ENCODE measurements at regions not wholly inside any gene's neighbourhood (a gene's known extent, or its start where the extent isn't known, plus 50 kb on each side); places are given as distances from the start of the nearest gene placed in this dataset.

DNA sequence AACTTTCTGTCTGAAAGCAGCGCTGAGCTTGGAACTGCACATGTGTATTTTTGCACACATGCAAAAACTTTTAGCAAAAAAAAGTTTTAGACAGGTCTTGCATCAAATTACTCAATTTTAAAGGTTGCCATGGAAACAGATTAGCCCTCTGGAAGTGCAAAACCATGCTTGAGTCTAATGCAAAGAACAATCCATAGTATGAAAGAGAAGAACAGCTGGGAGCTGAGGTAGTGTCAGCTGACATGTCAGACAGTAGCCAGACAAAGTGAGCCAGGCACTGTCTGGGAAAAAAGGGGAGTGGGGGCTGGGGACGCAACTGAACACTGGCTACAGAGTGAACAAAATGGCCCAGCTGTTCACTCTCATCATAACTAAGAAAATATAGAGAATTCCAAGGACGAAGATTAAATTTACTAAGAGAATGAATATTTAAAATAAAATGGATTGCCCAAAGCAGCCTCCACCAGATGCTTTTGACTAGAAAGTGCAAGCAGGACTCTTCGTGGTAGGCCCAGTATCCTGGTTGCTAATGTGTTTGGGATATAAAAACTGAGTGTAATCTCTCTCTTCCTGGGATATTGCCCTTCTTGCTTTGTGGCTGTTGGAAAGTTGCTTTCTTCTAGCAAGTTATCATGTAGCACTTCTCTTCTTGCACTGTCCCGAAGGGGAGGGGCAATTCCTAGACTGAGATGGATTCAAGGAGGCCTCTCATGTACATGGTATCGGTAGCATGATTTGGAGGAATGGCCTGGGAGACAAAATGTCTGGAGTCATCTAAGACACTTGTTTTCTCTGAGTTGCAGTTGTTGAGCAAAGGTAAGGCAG is 434.1 kb upstream of the FAT3 start:
- H3K36me3 ChIP-seq (ENCODE audit: control insufficient read depth in 2 of 2, insufficient read depth in 2 of 2, low read length in 1 of 2), result no peaks in the 10 kb centered on the region
- no peak overlapping the region for H3K4me3 ChIP-seq (ENCODE audit: low read depth in 1 of 2, low read length in 2 of 2)
- no peaks in the 10 kb centered on the region for H3K4me1 ChIP-seq (ENCODE audit: control insufficient read depth in 2 of 2, insufficient read depth in 2 of 2, low read length in 1 of 2)
- 73 to 75% methylated on average over 6 of the region's 6 CpGs for WGBS, 2 donors
- H3K27ac ChIP-seq (ENCODE audit: low read depth in 2 of 2, low read length in 1 of 2), result no peak overlapping the region
- H3K9me3 ChIP-seq (ENCODE audit: control insufficient read depth in 2 of 2, insufficient read depth in 1 of 2, low read depth in 1 of 2, low read length in 1 of 2), result peaks cover 0 to 2% of the 10 kb centered on the region in 2 donors
- H3K27me3 ChIP-seq (ENCODE audit: control insufficient read depth in 1 of 2, insufficient read depth in 2 of 2, low read length in 2 of 2), result no peaks in the 10 kb centered on the region

- no peaks in the 10 kb centered on the region for H3K36me3 ChIP-seq (ENCODE audit: control insufficient read depth in 2 of 2, insufficient read depth in 2 of 2, low read length in 1 of 2)
- H3K9me3 ChIP-seq (ENCODE audit: control insufficient read depth in 2 of 2, insufficient read depth in 1 of 2, low read depth in 1 of 2, low read length in 1 of 2), result peaks cover 0 to 2% of the 10 kb centered on the region in 2 donors
- no peaks in the 10 kb centered on the region for H3K27me3 ChIP-seq (ENCODE audit: control insufficient read depth in 1 of 2, insufficient read depth in 2 of 2, low read length in 2 of 2)
- 83 to 96% methylated on average over 1 of the region's 1 CpG for WGBS, 2 donors
- no peak overlapping the region for H3K27ac ChIP-seq (ENCODE audit: low read depth in 2 of 2, low read length in 1 of 2)
- no peak overlapping the region for H3K4me3 ChIP-seq (ENCODE audit: low read depth in 1 of 2, low read length in 2 of 2)
- no peaks in the 10 kb centered on the region for H3K4me1 ChIP-seq (ENCODE audit: control insufficient read depth in 2 of 2, insufficient read depth in 2 of 2, low read length in 1 of 2)
Observed at GRCh38 chr11:91788764-91789163, 435.9 kb upstream of the FAT3 start.

- H3K27me3 ChIP-seq (ENCODE audit: control insufficient read depth in 1 of 2, insufficient read depth in 2 of 2, low read length in 2 of 2), result no peaks in the 10 kb centered on the region
- H3K4me1 ChIP-seq (ENCODE audit: control insufficient read depth in 2 of 2, insufficient read depth in 2 of 2, low read length in 1 of 2), result no peaks in the 10 kb centered on the region
- H3K27ac ChIP-seq (ENCODE audit: low read depth in 2 of 2, low read length in 1 of 2), result no peak overlapping the region
- H3K9me3 ChIP-seq (ENCODE audit: control insufficient read depth in 2 of 2, insufficient read depth in 1 of 2, low read depth in 1 of 2, low read length in 1 of 2), result peaks cover 0 to 7% of the 10 kb centered on the region in 2 donors
- H3K36me3 ChIP-seq (ENCODE audit: control insufficient read depth in 2 of 2, insufficient read depth in 2 of 2, low read length in 1 of 2), result no peaks in the 10 kb centered on the region
- no peak overlapping the region for H3K4me3 ChIP-seq (ENCODE audit: low read depth in 1 of 2, low read length in 2 of 2)
- 36 to 48% methylated on average over 4 of the region's 4 CpGs for WGBS, 2 donors
Observed at GRCh38 chr11:91786097-91786496, 438.5 kb upstream of the FAT3 start.

- no peak overlapping the region for H3K27ac ChIP-seq (ENCODE audit: low read depth in 2 of 2, low read length in 1 of 2)
- WGBS, 2 donors, result 89 to 92% methylated on average over 2 of the region's 2 CpGs
- no peak overlapping the region for H3K4me3 ChIP-seq (ENCODE audit: low read depth in 1 of 2, low read length in 2 of 2)
- H3K36me3 ChIP-seq (ENCODE audit: control insufficient read depth in 2 of 2, insufficient read depth in 2 of 2, low read length in 1 of 2), result no peaks in the 10 kb centered on the region
- H3K4me1 ChIP-seq (ENCODE audit: control insufficient read depth in 2 of 2, insufficient read depth in 2 of 2, low read length in 1 of 2), result no peaks in the 10 kb centered on the region
- no peaks in the 10 kb centered on the region for H3K27me3 ChIP-seq (ENCODE audit: control insufficient read depth in 1 of 2, insufficient read depth in 2 of 2, low read length in 2 of 2)
- peaks cover 0 to 7% of the 10 kb centered on the region in 2 donors for H3K9me3 ChIP-seq (ENCODE audit: control insufficient read depth in 2 of 2, insufficient read depth in 1 of 2, low read depth in 1 of 2, low read length in 1 of 2)
Observed at GRCh38 chr11:91783173-91783572, 441.4 kb upstream of the FAT3 start.

DNA sequence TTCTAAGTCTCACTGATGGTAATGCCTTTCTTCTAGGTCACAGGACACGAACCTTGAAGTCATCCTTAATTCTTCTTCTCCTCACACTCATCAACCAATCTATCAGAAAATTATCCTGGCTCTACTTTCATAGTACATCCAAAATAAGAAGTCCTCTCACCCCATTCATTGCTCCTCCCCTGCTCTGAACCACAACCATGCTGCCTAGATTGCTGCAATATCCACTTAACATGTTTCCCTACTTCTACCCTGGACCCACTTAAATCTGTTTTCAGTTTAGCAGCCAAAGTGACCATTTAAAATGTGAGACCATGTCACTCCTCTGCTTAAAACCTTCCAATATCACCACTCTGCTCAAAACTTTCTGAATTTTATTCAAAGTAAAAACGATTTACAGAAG is 445.9 kb upstream of the FAT3 start:
- no peak overlapping the region for H3K27ac ChIP-seq (ENCODE audit: low read depth in 2 of 2, low read length in 1 of 2)
- no peaks in the 10 kb centered on the region for H3K27me3 ChIP-seq (ENCODE audit: control insufficient read depth in 1 of 2, insufficient read depth in 2 of 2, low read length in 2 of 2)
- H3K4me3 ChIP-seq (ENCODE audit: low read depth in 1 of 2, low read length in 2 of 2), result no peak overlapping the region
- H3K9me3 ChIP-seq (ENCODE audit: control insufficient read depth in 2 of 2, insufficient read depth in 1 of 2, low read depth in 1 of 2, low read length in 1 of 2), result peaks cover 0 to 7% of the 10 kb centered on the region in 2 donors
- no peaks in the 10 kb centered on the region for H3K36me3 ChIP-seq (ENCODE audit: control insufficient read depth in 2 of 2, insufficient read depth in 2 of 2, low read length in 1 of 2)
- WGBS, 2 donors, result 54% methylated on average over 2 of the region's 2 CpGs
- H3K4me1 ChIP-seq (ENCODE audit: control insufficient read depth in 2 of 2, insufficient read depth in 2 of 2, low read length in 1 of 2), result no peaks in the 10 kb centered on the region

- WGBS, 2 donors, result 32 to 36% methylated on average over 2 of the region's 2 CpGs
- H3K36me3 ChIP-seq (ENCODE audit: control insufficient read depth in 2 of 2, insufficient read depth in 2 of 2, low read length in 1 of 2), result no peaks in the 10 kb centered on the region
- no peaks in the 10 kb centered on the region for H3K27me3 ChIP-seq (ENCODE audit: control insufficient read depth in 1 of 2, insufficient read depth in 2 of 2, low read length in 2 of 2)
- no peak overlapping the region for H3K27ac ChIP-seq (ENCODE audit: low read depth in 2 of 2, low read length in 1 of 2)
- H3K4me1 ChIP-seq (ENCODE audit: control insufficient read depth in 2 of 2, insufficient read depth in 2 of 2, low read length in 1 of 2), result no peaks in the 10 kb centered on the region
- no peaks in the 10 kb centered on the region for H3K9me3 ChIP-seq (ENCODE audit: control insufficient read depth in 2 of 2, insufficient read depth in 1 of 2, low read depth in 1 of 2, low read length in 1 of 2)
- H3K4me3 ChIP-seq (ENCODE audit: low read depth in 1 of 2, low read length in 2 of 2), result no peak overlapping the region
Observed at GRCh38 chr11:91776655-91777054, 448.0 kb upstream of the FAT3 start.

GRCh38 chr11:91773090-91773489 is 451.5 kb upstream of the FAT3 start:
- WGBS, 2 donors, result 78 to 80% methylated on average over 2 of the region's 2 CpGs

DNA sequence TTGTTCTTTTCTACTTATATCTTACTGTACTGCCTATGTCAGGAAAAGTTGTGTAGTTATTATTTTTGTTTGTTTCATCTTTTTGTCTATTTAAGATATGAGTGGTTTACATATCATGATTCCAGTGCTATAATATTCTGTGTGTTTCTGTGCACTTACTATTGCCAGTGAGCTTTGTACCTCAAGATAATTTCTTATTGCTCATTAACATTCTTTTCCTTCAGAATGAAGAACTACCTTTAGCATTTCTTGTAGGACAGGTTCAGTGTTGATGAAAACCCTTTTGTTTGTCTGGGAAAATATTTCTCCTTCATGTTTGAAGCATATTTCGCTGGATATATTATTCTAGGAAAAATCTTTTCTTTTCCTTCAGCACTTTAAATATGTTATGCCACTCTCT is 452.7 kb upstream of the FAT3 start:
- H3K27me3 ChIP-seq (ENCODE audit: control insufficient read depth in 1 of 2, insufficient read depth in 2 of 2, low read length in 2 of 2), result no peaks in the 10 kb centered on the region
- no peaks in the 10 kb centered on the region for H3K36me3 ChIP-seq (ENCODE audit: control insufficient read depth in 2 of 2, insufficient read depth in 2 of 2, low read length in 1 of 2)
- 41 to 56% methylated on average over 1 of the region's 1 CpG for WGBS, 2 donors
- no peaks in the 10 kb centered on the region for H3K4me1 ChIP-seq (ENCODE audit: control insufficient read depth in 2 of 2, insufficient read depth in 2 of 2, low read length in 1 of 2)
- H3K9me3 ChIP-seq (ENCODE audit: control insufficient read depth in 2 of 2, insufficient read depth in 1 of 2, low read depth in 1 of 2, low read length in 1 of 2), result no peaks in the 10 kb centered on the region
- no peak overlapping the region for H3K27ac ChIP-seq (ENCODE audit: low read depth in 2 of 2, low read length in 1 of 2)
- H3K4me3 ChIP-seq (ENCODE audit: low read depth in 1 of 2, low read length in 2 of 2), result no peak overlapping the region

More at GRCh38 chr11:91773090-91773489, 451.5 kb upstream of the FAT3 start:
- Histone ChIP-seq H3K4me3 (ENCODE audit: low read depth in 1 of 2, low read length in 2 of 2) (no peak overlapping the region), H3K4me1 (ENCODE audit: control insufficient read depth in 2 of 2, insufficient read depth in 2 of 2, low read length in 1 of 2) (no peaks in the 10 kb centered on the region), H3K27ac (ENCODE audit: low read depth in 2 of 2, low read length in 1 of 2) (no peak overlapping the region), H3K27me3 (ENCODE audit: control insufficient read depth in 1 of 2, insufficient read depth in 2 of 2, low read length in 2 of 2) (no peaks in the 10 kb centered on the region), H3K36me3 (ENCODE audit: control insufficient read depth in 2 of 2, insufficient read depth in 2 of 2, low read length in 1 of 2) (no peaks in the 10 kb centered on the region), H3K9me3 (ENCODE audit: control insufficient read depth in 2 of 2, insufficient read depth in 1 of 2, low read depth in 1 of 2, low read length in 1 of 2) (no peaks in the 10 kb centered on the region)

GRCh38 chr11:91768783-91769182 is 455.8 kb upstream of the FAT3 start:
- Histone ChIP-seq H3K36me3 (ENCODE audit: control insufficient read depth in 2 of 2, insufficient read depth in 2 of 2, low read length in 1 of 2) (no peaks in the 10 kb centered on the region), H3K27ac (ENCODE audit: low read depth in 2 of 2, low read length in 1 of 2) (no peak overlapping the region), H3K9me3 (ENCODE audit: control insufficient read depth in 2 of 2, insufficient read depth in 1 of 2, low read depth in 1 of 2, low read length in 1 of 2) (no peaks in the 10 kb centered on the region), H3K4me3 (ENCODE audit: low read depth in 1 of 2, low read length in 2 of 2) (no peak overlapping the region), H3K4me1 (ENCODE audit: control insufficient read depth in 2 of 2, insufficient read depth in 2 of 2, low read length in 1 of 2) (no peaks in the 10 kb centered on the region), H3K27me3 (ENCODE audit: control insufficient read depth in 1 of 2, insufficient read depth in 2 of 2, low read length in 2 of 2) (no peaks in the 10 kb centered on the region)
- WGBS, 2 donors, result 63 to 74% methylated on average over 1 of the region's 1 CpG

DNA sequence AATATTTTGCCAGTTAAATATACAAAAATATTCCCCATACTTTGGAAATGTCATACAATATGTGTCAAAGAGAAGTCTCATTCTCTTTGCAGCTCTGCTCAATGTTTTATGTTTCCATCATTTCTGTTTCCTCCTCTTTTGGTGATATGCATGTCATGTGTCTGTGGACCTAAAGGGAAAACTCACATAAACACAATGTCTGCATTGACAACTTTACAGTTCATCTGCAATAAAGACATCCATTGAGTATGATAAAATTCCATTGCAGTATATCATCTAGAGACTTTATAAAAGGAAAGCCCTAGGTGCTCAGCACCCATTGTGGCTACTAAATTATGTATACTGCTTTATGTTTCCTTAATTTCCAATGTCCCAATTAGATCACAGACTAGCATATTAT is 461.3 kb upstream of the FAT3 start:
- Histone ChIP-seq H3K27ac (ENCODE audit: low read depth in 2 of 2, low read length in 1 of 2) (no peak overlapping the region), H3K36me3 (ENCODE audit: control insufficient read depth in 2 of 2, insufficient read depth in 2 of 2, low read length in 1 of 2) (no peaks in the 10 kb centered on the region), H3K4me1 (ENCODE audit: control insufficient read depth in 2 of 2, insufficient read depth in 2 of 2, low read length in 1 of 2) (no peaks in the 10 kb centered on the region), H3K27me3 (ENCODE audit: control insufficient read depth in 1 of 2, insufficient read depth in 2 of 2, low read length in 2 of 2) (no peaks in the 10 kb centered on the region), H3K4me3 (ENCODE audit: low read depth in 1 of 2, low read length in 2 of 2) (no peak overlapping the region), H3K9me3 (ENCODE audit: control insufficient read depth in 2 of 2, insufficient read depth in 1 of 2, low read depth in 1 of 2, low read length in 1 of 2) (no peaks in the 10 kb centered on the region)

Data from esophagus (tissue), 2 donors.